ENCODE measurements at regions not wholly inside any gene's neighbourhood (a gene's known extent, or its start where the extent isn't known, plus 50 kb on each side); places are given as distances from the start of the nearest gene placed in this dataset.

GRCh38 chr3:168314166-168314565, 218.4 kb upstream of the GOLIM4 start:
- no peak overlapping the region for H4K91ac ChIP-seq (ENCODE audit: insufficient read depth, low read depth, low read length)
- no peaks in the 10 kb centered on the region for H3K4me1 ChIP-seq (ENCODE audit: control insufficient read depth, insufficient read depth, low read length)
- no CpG with 5 or more reads among the region's 3 CpGs for WGBS, 2 experiments (ENCODE audit: extremely low coverage in 2 of 2, insufficient read length in 1 of 2)
- no peak overlapping the region for H2BK20ac ChIP-seq (ENCODE audit: low read depth, low read length)
- H3K56ac ChIP-seq (ENCODE audit: extremely low read depth, insufficient read depth, low read length) = no peak overlapping the region
- DNase-seq (no peak), ATAC-seq (ENCODE audit: low read depth) (no peak)
- H3K9me3 ChIP-seq (ENCODE audit: control insufficient read depth, insufficient read depth, low read length) = no peaks in the 10 kb centered on the region
- dilution Hi-C loops (cut with HindIII; ENCODE audit: low sequenced_read_pairs, unreplicated experiment) = no loop called here
- no peak overlapping the region for H3K9ac ChIP-seq (ENCODE audit: low read depth, low read length)
- intact Hi-C loops (cut with micrococcal nuclease) = no loop called here
- no peak overlapping the region for H2BK120ac ChIP-seq (ENCODE audit: low read depth, low read length)
- H3K9me1 ChIP-seq (ENCODE audit: insufficient read depth, low read length) = no peaks in the 10 kb centered on the region
- H2BK15ac ChIP-seq (ENCODE audit: low read depth, low read length) = no peak overlapping the region
- no peak overlapping the region for H3K4me2 ChIP-seq (ENCODE audit: low read depth, low read length)
- no peaks in the 10 kb centered on the region for H3K27me3 ChIP-seq (ENCODE audit: control insufficient read depth, insufficient read depth, low read length)
- TF ChIP-seq RCOR1 (IDR thresholded peaks at IDR 0.05; ENCODE audit: insufficient replicate concordance, low read length) (no peak), FOS (IDR thresholded peaks at IDR 0.05; ENCODE audit: low read depth, low read length) (no peak), BHLHE40 (IDR thresholded peaks at IDR 0.05; ENCODE audit: low read depth, low read length) (no peak), MAZ (IDR thresholded peaks at IDR 0.05; ENCODE audit: borderline replicate concordance, low read depth, low read length) (no peak), RAD21 (IDR thresholded peaks at IDR 0.05; ENCODE audit: low read length) (no peak), MXI1 (IDR thresholded peaks at IDR 0.05; ENCODE audit: borderline replicate concordance, low read depth, low read length) (no peak), POLR2A (IDR thresholded peaks at IDR 0.05; ENCODE audit: low read depth, low read length) (no peak), ELK1 (IDR thresholded peaks at IDR 0.05; ENCODE audit: borderline replicate concordance, low read depth, low read length) (no peak), CEBPB (IDR thresholded peaks at IDR 0.05; ENCODE audit: low read depth, low read length) (no peak), CTCF (conservative IDR thresholded peaks at IDR 0.05; ENCODE audit: low read depth, low read length) (no peak), NFE2L2 (IDR thresholded peaks at IDR 0.05; ENCODE audit: low read depth, low read length) (no peak), MAFK (IDR thresholded peaks at IDR 0.05; ENCODE audit: low read depth, low read length) (no peak), CHD1 (IDR thresholded peaks at IDR 0.05; ENCODE audit: low read depth, low read length) (no peak), USF2 (IDR thresholded peaks at IDR 0.05; ENCODE audit: low read depth, low read length) (no peak), SMC3 (IDR thresholded peaks at IDR 0.05; ENCODE audit: low read depth, low read length) (no peak)
- ChIA-PET CTCF (no interaction called here), POLR2A (ENCODE audit: unreplicated experiment) (no interaction called here)
- no peaks in the 10 kb centered on the region for H3K36me3 ChIP-seq (ENCODE audit: control insufficient read depth, insufficient read depth, low read length)
- no peak overlapping the region for H2BK5ac ChIP-seq (ENCODE audit: low read depth, low read length, poor library complexity, severe bottlenecking)
- no peak overlapping the region for H3K14ac ChIP-seq (replicated peaks; ENCODE audit: low read depth, low read length)
- H3K18ac ChIP-seq (ENCODE audit: low read depth, low read length) = no peak overlapping the region
- H2AK5ac ChIP-seq (ENCODE audit: low read depth, low read length) = no peak overlapping the region
- H3K23ac ChIP-seq (ENCODE audit: low read depth, low read length) = no peak overlapping the region
- in situ Hi-C loops (cut with MboI; ENCODE audit: low sequenced_read_pairs) = no loop called here
- H3K79me1 ChIP-seq (ENCODE audit: low read depth in 1 of 2, low read length in 2 of 2) = no peaks in the 10 kb centered on the region
- no peak overlapping the region for H4K5ac ChIP-seq (ENCODE audit: low read depth, low read length)
- H3K27ac ChIP-seq (ENCODE audit: insufficient read depth, low read length) = no peak overlapping the region
- no peak overlapping the region for H2AK9ac ChIP-seq (replicated peaks; ENCODE audit: low read depth, low read length, poor library complexity)
- no TSS peak for BruUV-seq (replicated peaks)
- no peaks in the 10 kb centered on the region for H4K20me1 ChIP-seq (ENCODE audit: insufficient read depth, low read length)
- no peak overlapping the region for H4K8ac ChIP-seq (ENCODE audit: low read depth in 2 of 2, low read length in 2 of 2)
- no peak overlapping the region for H3K4me3 ChIP-seq (ENCODE audit: insufficient read depth, low read depth, low read length)
- no peak overlapping the region for H3K4ac ChIP-seq (ENCODE audit: low read depth, low read length)
- H2AFZ ChIP-seq (replicated peaks; ENCODE audit: low read length, poor library complexity) = no peak overlapping the region
